ENCODE measurements at regions not wholly inside any gene's neighbourhood (a gene's known extent, or its start where the extent isn't known, plus 50 kb on each side); places are given as distances from the start of the nearest gene placed in this dataset.

- DNase-seq (no peak), ATAC-seq (ENCODE audit: low read depth in 2 of 2) (no peak)
- H3K4me3 Mint-ChIP-seq: no peak overlapping the region
- H3K36me3 Mint-ChIP-seq: peaks cover 0 to 8% of the 10 kb centered on the region in 2 donors
- no peak overlapping the region for H3K27ac Mint-ChIP-seq
- H3K9me3 Mint-ChIP-seq: peaks cover 0 to 3% (median 0%) of the 10 kb centered on the region in 7 donors
- peaks cover 8 to 49% (median 9%) of the 10 kb centered on the region in 3 donors for H3K27me3 Mint-ChIP-seq
- peaks cover 6 to 10% (median 9%) of the 10 kb centered on the region in 3 donors for H3K4me1 Mint-ChIP-seq
Observed at GRCh38 chrX:40462795-40463194, 118.0 kb upstream of the ATP6AP2 start.

GRCh38 chrX:40460926-40461325 lies 119.8 kb upstream of the ATP6AP2 start:
- Mint-ChIP-seq H3K36me3 (peaks cover 0 to 8% of the 10 kb centered on the region in 2 donors), H3K4me1 (peaks cover 6 to 7% (median 6%) of the 10 kb centered on the region in 3 donors), H3K27me3 (peaks cover 8 to 49% (median 9%) of the 10 kb centered on the region in 3 donors), H3K27ac (peak overlapping the region in 1 of 6 donors; percentile 57), H3K9me3 (peaks cover 0 to 3% (median 0%) of the 10 kb centered on the region in 7 donors), H3K4me3 (no peak overlapping the region)
- ATAC-seq (ENCODE audit: low read depth in 2 of 2) (no peak), DNase-seq (no peak)

- Mint-ChIP-seq H3K36me3 (peaks cover 0 to 8% of the 10 kb centered on the region in 2 donors), H3K9me3 (peaks cover 0 to 7% (median 3%) of the 10 kb centered on the region in 7 donors), H3K4me3 (no peak overlapping the region), H3K27ac (no peak overlapping the region), H3K27me3 (peaks cover 8 to 38% (median 9%) of the 10 kb centered on the region in 3 donors), H3K4me1 (no peaks in the 10 kb centered on the region)
- ATAC-seq (ENCODE audit: low read depth in 2 of 2) (no peak), DNase-seq (no peak)
Observed at GRCh38 chrX:40459571-40460158, 121.1 kb upstream of the ATP6AP2 start.

- Mint-ChIP-seq H3K4me1 (no peaks in the 10 kb centered on the region), H3K27ac (no peak overlapping the region), H3K9me3 (peaks cover 0 to 10% (median 3%) of the 10 kb centered on the region in 7 donors)
Observed at GRCh38 chrX:40457406-40457805, 123.4 kb upstream of the ATP6AP2 start.

GRCh38 chrX:40452031-40452430 lies 128.7 kb upstream of the ATP6AP2 start:
- H3K4me1 Mint-ChIP-seq: no peaks in the 10 kb centered on the region
- peaks cover 0 to 10% (median 2%) of the 10 kb centered on the region in 7 donors for H3K9me3 Mint-ChIP-seq
- H3K36me3 Mint-ChIP-seq: no peaks in the 10 kb centered on the region
- H3K27me3 Mint-ChIP-seq: peaks cover 0 to 14% (median 6%) of the 10 kb centered on the region in 3 donors
- H3K27ac Mint-ChIP-seq: no peak overlapping the region
- no peak overlapping the region for H3K4me3 Mint-ChIP-seq
- ATAC-seq (ENCODE audit: low read depth in 2 of 2) (no peak), DNase-seq (no peak)

More at GRCh38 chrX:40457406-40457805, 123.4 kb upstream of the ATP6AP2 start:
- Mint-ChIP-seq H3K27me3 (peaks cover 5 to 43% (median 14%) of the 10 kb centered on the region in 3 donors), H3K4me3 (no peak overlapping the region), H3K36me3 (peaks cover 0 to 8% of the 10 kb centered on the region in 2 donors)
- DNase-seq: no peak
- ATAC-seq (ENCODE audit: low read depth in 2 of 2): no peak

GRCh38 chrX:40449956-40450706 lies 130.6 kb upstream of the ATP6AP2 start:
- Mint-ChIP-seq H3K4me3 (no peak overlapping the region), H3K36me3 (no peaks in the 10 kb centered on the region), H3K4me1 (peaks cover 0 to 6% (median 0%) of the 10 kb centered on the region in 3 donors), H3K9me3 (peaks cover 0 to 4% (median 0%) of the 10 kb centered on the region in 7 donors), H3K27ac (no peak overlapping the region), H3K27me3 (peaks cover 0 to 21% (median 6%) of the 10 kb centered on the region in 3 donors)
- ATAC-seq (ENCODE audit: low read depth in 2 of 2) (no peak), DNase-seq (no peak)

GRCh38 chrX:40449396-40449795 lies 131.4 kb upstream of the ATP6AP2 start:
- Mint-ChIP-seq H3K9me3 (peaks cover 0 to 4% (median 0%) of the 10 kb centered on the region in 7 donors), H3K4me3 (no peak overlapping the region), H3K27me3 (peaks cover 0 to 21% (median 6%) of the 10 kb centered on the region in 3 donors), H3K36me3 (no peaks in the 10 kb centered on the region), H3K4me1 (peaks cover 0 to 6% (median 0%) of the 10 kb centered on the region in 3 donors), H3K27ac (no peak overlapping the region)
- DNase-seq (no peak), ATAC-seq (ENCODE audit: low read depth in 2 of 2) (no peak)

- Mint-ChIP-seq H3K27me3 (peaks cover 0 to 16% (median 3%) of the 10 kb centered on the region in 3 donors), H3K9me3 (peaks cover 0 to 3% (median 0%) of the 10 kb centered on the region in 7 donors)
- ATAC-seq (ENCODE audit: low read depth in 2 of 2): no peak
Observed at GRCh38 chrX:40448793-40449192, 132.0 kb upstream of the ATP6AP2 start.

GRCh38 chrX:40446921-40447320 lies 133.8 kb upstream of the ATP6AP2 start:
- no peak overlapping the region for H3K4me3 Mint-ChIP-seq
- no peak for ATAC-seq (ENCODE audit: low read depth in 2 of 2)

More at GRCh38 chrX:40448793-40449192, 132.0 kb upstream of the ATP6AP2 start:
- DNase-seq: no peak
- H3K4me1 Mint-ChIP-seq: peaks cover 0 to 6% (median 0%) of the 10 kb centered on the region in 3 donors
- no peak overlapping the region for H3K4me3 Mint-ChIP-seq
- no peaks in the 10 kb centered on the region for H3K36me3 Mint-ChIP-seq
- H3K27ac Mint-ChIP-seq: no peak overlapping the region

GRCh38 chrX:40445691-40446090 lies 135.1 kb upstream of the ATP6AP2 start:
- H3K27ac Mint-ChIP-seq: no peak overlapping the region
- ATAC-seq (ENCODE audit: low read depth in 2 of 2) (no peak), DNase-seq (no peak)
- H3K9me3 Mint-ChIP-seq: no peaks in the 10 kb centered on the region
- H3K36me3 Mint-ChIP-seq: no peaks in the 10 kb centered on the region
- H3K4me1 Mint-ChIP-seq: peaks cover 0 to 6% (median 0%) of the 10 kb centered on the region in 3 donors
- peaks cover 0 to 12% (median 0%) of the 10 kb centered on the region in 3 donors for H3K27me3 Mint-ChIP-seq
- no peak overlapping the region for H3K4me3 Mint-ChIP-seq

More at GRCh38 chrX:40446921-40447320, 133.8 kb upstream of the ATP6AP2 start:
- peaks cover 0 to 6% (median 0%) of the 10 kb centered on the region in 3 donors for H3K4me1 Mint-ChIP-seq
- DNase-seq: no peak
- H3K27ac Mint-ChIP-seq: no peak overlapping the region
- no peaks in the 10 kb centered on the region for H3K36me3 Mint-ChIP-seq
- peaks cover 0 to 3% (median 0%) of the 10 kb centered on the region in 7 donors for H3K9me3 Mint-ChIP-seq
- peaks cover 0 to 12% (median 0%) of the 10 kb centered on the region in 3 donors for H3K27me3 Mint-ChIP-seq

- peaks cover 0 to 6% (median 0%) of the 10 kb centered on the region in 3 donors for H3K4me1 Mint-ChIP-seq
- DNase-seq: no peak
- no peak for ATAC-seq (ENCODE audit: low read depth in 2 of 2)
- peaks cover 0 to 11% (median 0%) of the 10 kb centered on the region in 3 donors for H3K27me3 Mint-ChIP-seq
- H3K36me3 Mint-ChIP-seq: no peaks in the 10 kb centered on the region
- H3K27ac Mint-ChIP-seq: no peak overlapping the region
- peak overlapping the region in 1 of 8 donors; percentile 32 for H3K4me3 Mint-ChIP-seq
- no peaks in the 10 kb centered on the region for H3K9me3 Mint-ChIP-seq
Observed at GRCh38 chrX:40444798-40445496, 135.8 kb upstream of the ATP6AP2 start.

GRCh38 chrX:40444133-40444532 lies 136.6 kb upstream of the ATP6AP2 start:
- H3K9me3 Mint-ChIP-seq: no peaks in the 10 kb centered on the region
- peaks cover 0 to 6% (median 0%) of the 10 kb centered on the region in 3 donors for H3K4me1 Mint-ChIP-seq
- H3K4me3 Mint-ChIP-seq: no peak overlapping the region
- H3K36me3 Mint-ChIP-seq: no peaks in the 10 kb centered on the region
- ATAC-seq (ENCODE audit: low read depth in 2 of 2) (no peak), DNase-seq (no peak)
- H3K27me3 Mint-ChIP-seq: peaks cover 0 to 7% (median 0%) of the 10 kb centered on the region in 3 donors
- H3K27ac Mint-ChIP-seq: no peak overlapping the region

- peaks cover 0 to 15% (median 0%) of the 10 kb centered on the region in 3 donors for H3K27me3 Mint-ChIP-seq
- no peaks in the 10 kb centered on the region for H3K36me3 Mint-ChIP-seq
- H3K4me1 Mint-ChIP-seq: peaks cover 0 to 6% (median 0%) of the 10 kb centered on the region in 3 donors
- H3K27ac Mint-ChIP-seq: no peak overlapping the region
- ATAC-seq (ENCODE audit: low read depth in 2 of 2) (no peak), DNase-seq (no peak)
- peaks cover 0 to 3% (median 0%) of the 10 kb centered on the region in 7 donors for H3K9me3 Mint-ChIP-seq
- no peak overlapping the region for H3K4me3 Mint-ChIP-seq
Observed at GRCh38 chrX:40440866-40441265, 139.9 kb upstream of the ATP6AP2 start.

Measured in naive B cell (primary cell).